CD4-positive, alpha-beta T cell treated with Interleukin-12 subunit alpha and Interleukin-12 subunit beta, for 1 hour (primary cell): ENCODE measurements at regions not wholly inside any gene's neighbourhood (a gene's known extent, or its start where the extent isn't known, plus 50 kb on each side); places are given as distances from the start of the nearest gene placed in this dataset.

ENCODE experiments used
- DNase-seq: peaks from one replicate; pipeline ENCODE4 v3.0.0-alpha.2; 2020

GRCh38 chr6:14966096-14966905 lies 279.6 kb upstream of the JARID2 start:
- no peak for DNase-seq

- no peak for DNase-seq
These were observed 278.8 kb upstream of the JARID2 start for GRCh38 chr6:14966906-14967711.

- DNase-seq: no peak
These were observed 277.7 kb upstream of the JARID2 start for GRCh38 chr6:14968056-14968637.

GRCh38 chr6:14969126-14969525 lies 276.7 kb upstream of the JARID2 start:
- DNase-seq: no peak

- DNase-seq: no peak
These were observed 273.3 kb upstream of the JARID2 start for GRCh38 chr6:14972379-14973067.

- DNase-seq: no peak
These were observed 271.5 kb upstream of the JARID2 start for GRCh38 chr6:14974372-14974771.

GRCh38 chr6:14974792-14975470 lies 270.9 kb upstream of the JARID2 start:
- DNase-seq: no peak

GRCh38 chr6:14975471-14975817 lies 270.4 kb upstream of the JARID2 start:
- no peak for DNase-seq

GRCh38 chr6:14977747-14978382 lies 268.0 kb upstream of the JARID2 start:
- no peak for DNase-seq

GRCh38 chr6:14981960-14982359 lies 263.9 kb upstream of the JARID2 start:
- DNase-seq: no peak

GRCh38 chr6:14983599-14984518 lies 262.0 kb upstream of the JARID2 start:
- DNase-seq: no peak

- DNase-seq: no peak
These were observed 261.4 kb upstream of the JARID2 start for GRCh38 chr6:14984519-14984853.

- no peak for DNase-seq
These were observed 260.5 kb upstream of the JARID2 start for GRCh38 chr6:14985366-14985765.

- DNase-seq: no peak
These were observed 259.5 kb upstream of the JARID2 start for GRCh38 chr6:14986370-14986769.

- no peak for DNase-seq
These were observed 258.4 kb upstream of the JARID2 start for GRCh38 chr6:14987490-14987889.

- DNase-seq: no peak
These were observed 253.5 kb upstream of the JARID2 start for GRCh38 chr6:14992382-14992781.

GRCh38 chr6:14995208-14995607 lies 250.7 kb upstream of the JARID2 start:
- no peak for DNase-seq

- no peak for DNase-seq
These were observed 249.8 kb upstream of the JARID2 start for GRCh38 chr6:14995966-14996602.

- no peak for DNase-seq
These were observed 249.0 kb upstream of the JARID2 start for GRCh38 chr6:14996892-14997291.

GRCh38 chr6:14997507-14997906 lies 248.4 kb upstream of the JARID2 start:
- DNase-seq: no peak

- no peak for DNase-seq
These were observed 246.8 kb upstream of the JARID2 start for GRCh38 chr6:14999106-14999505.
